Mesothelial cell of epicardium (in vitro differentiated cells): ENCODE measurements at regions not wholly inside any gene's neighbourhood (a gene's known extent, or its start where the extent isn't known, plus 50 kb on each side); places are given as distances from the start of the nearest gene placed in this dataset.

Source experiments
- DNase-seq, 2 experiments: peaks; one replicate each; pipeline ENCODE4 v3.0.0; 2021; ENCODE audit warnings: low spot score in 2 of 2; ENCODE audit not compliant: unreplicated experiment in 2 of 2
- H3K27ac Mint-ChIP-seq: 2 replicates; pipeline ENCODE4 v1.8.0; 2021; ENCODE audit warnings: mixed read lengths
- H3K27me3 Mint-ChIP-seq: 2 replicates; pipeline ENCODE4 v1.8.0; 2021; ENCODE audit warnings: low read depth, mixed read lengths
- H3K36me3 Mint-ChIP-seq: 2 replicates; pipeline ENCODE4 v1.8.0; 2021; ENCODE audit warnings: mixed read lengths
- H3K4me1 Mint-ChIP-seq: 2 replicates; pipeline ENCODE4 v1.8.0; 2021; ENCODE audit warnings: mixed read lengths
- H3K4me3 Mint-ChIP-seq: 2 replicates; pipeline ENCODE4 v1.8.0; 2021; ENCODE audit warnings: mild to moderate bottlenecking, moderate library complexity, mixed read lengths
- H3K9me3 Mint-ChIP-seq: 2 replicates; pipeline ENCODE4 v1.8.0; 2021; ENCODE audit warnings: mixed read lengths
- CTCF ChIP-seq: fragments of 200-600 bp; sonication (generic); IDR thresholded peaks from one replicate; pipeline ENCODE4 v1.5.0; 2021; ENCODE audit warnings: antibody characterized with exemption; ENCODE audit not compliant: unreplicated experiment

DNA sequence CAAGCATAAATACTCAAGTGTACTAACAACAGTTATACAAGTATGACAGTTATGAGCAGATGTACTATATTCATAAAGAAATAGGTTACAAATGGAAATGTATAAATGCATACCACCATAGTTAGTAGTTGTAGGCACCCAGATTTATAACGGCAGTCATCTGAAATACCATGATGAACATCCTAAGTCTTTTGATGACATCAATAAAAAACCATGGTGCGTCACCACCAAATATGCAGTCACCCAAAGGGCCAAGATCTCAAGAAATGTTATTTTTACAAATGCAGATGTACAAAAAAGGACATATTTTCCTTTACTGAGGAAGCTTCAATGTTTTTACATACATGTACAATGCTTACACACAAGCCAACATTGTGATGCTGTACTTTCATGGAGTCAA, 70.8 kb upstream of the XPA start:
- H3K27me3 Mint-ChIP-seq = peaks cover 57% of the 10 kb centered on the region
- H3K27ac Mint-ChIP-seq = no peak overlapping the region
- peaks cover 3% of the 10 kb centered on the region for H3K4me1 Mint-ChIP-seq
- DNase-seq = no peak
- TF ChIP-seq CTCF = no peak
- no peak overlapping the region for H3K4me3 Mint-ChIP-seq
- H3K36me3 Mint-ChIP-seq = no peaks in the 10 kb centered on the region
- no peaks in the 10 kb centered on the region for H3K9me3 Mint-ChIP-seq

GRCh38 chr9:97768746-97769145, 71.6 kb upstream of the XPA start:
- TF ChIP-seq CTCF = no peak
- H3K9me3 Mint-ChIP-seq = no peaks in the 10 kb centered on the region
- H3K4me1 Mint-ChIP-seq = peaks cover 3% of the 10 kb centered on the region
- no peak for DNase-seq
- H3K27me3 Mint-ChIP-seq = peaks cover 59% of the 10 kb centered on the region
- no peak overlapping the region for H3K4me3 Mint-ChIP-seq
- no peaks in the 10 kb centered on the region for H3K36me3 Mint-ChIP-seq
- no peak overlapping the region for H3K27ac Mint-ChIP-seq

- no peak for TF ChIP-seq CTCF
- Mint-ChIP-seq H3K27ac (no peak overlapping the region), H3K4me3 (no peak overlapping the region), H3K9me3 (no peaks in the 10 kb centered on the region), H3K27me3 (peaks cover 62% of the 10 kb centered on the region), H3K36me3 (no peaks in the 10 kb centered on the region), H3K4me1 (peaks cover 3% of the 10 kb centered on the region)
- DNase-seq = no peak
Measured at GRCh38 chr9:97769208-97769607, 72.1 kb upstream of the XPA start.

GRCh38 chr9:97770808-97771372, 73.8 kb upstream of the XPA start:
- H3K4me3 Mint-ChIP-seq = no peak overlapping the region
- no peak for TF ChIP-seq CTCF
- H3K36me3 Mint-ChIP-seq = no peaks in the 10 kb centered on the region
- no peak for DNase-seq
- H3K27me3 Mint-ChIP-seq = peaks cover 59% of the 10 kb centered on the region
- no peak overlapping the region for H3K27ac Mint-ChIP-seq
- H3K9me3 Mint-ChIP-seq = no peaks in the 10 kb centered on the region
- H3K4me1 Mint-ChIP-seq = peaks cover 3% of the 10 kb centered on the region

DNA sequence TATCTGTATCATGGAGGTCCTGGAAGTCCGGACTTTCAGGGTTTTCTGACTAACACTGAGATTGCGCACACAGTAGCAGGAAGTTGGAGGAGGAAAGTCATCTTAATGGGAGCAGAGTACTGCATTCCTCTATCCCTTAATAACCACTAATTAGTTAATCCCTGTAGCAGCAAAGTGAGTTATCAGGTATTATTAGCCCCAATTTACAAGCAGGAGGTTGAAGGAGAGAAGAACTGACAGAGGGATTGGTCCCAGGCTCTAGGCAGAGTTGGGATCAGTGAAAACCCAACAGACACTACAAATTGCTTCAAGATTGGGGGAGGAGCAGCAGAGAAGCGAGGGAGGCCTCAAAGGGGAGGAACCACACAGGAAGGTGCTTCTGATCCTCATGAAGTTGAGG, 74.5 kb upstream of the XPA start:
- Mint-ChIP-seq H3K9me3 (no peaks in the 10 kb centered on the region), H3K36me3 (no peaks in the 10 kb centered on the region), H3K4me3 (no peak overlapping the region), H3K27ac (no peak overlapping the region), H3K27me3 (peaks cover 54% of the 10 kb centered on the region), H3K4me1 (peaks cover 3% of the 10 kb centered on the region)
- TF ChIP-seq CTCF = no peak
- DNase-seq = no peak

- Mint-ChIP-seq H3K36me3 (no peaks in the 10 kb centered on the region), H3K9me3 (peaks cover under 1% of the 10 kb centered on the region), H3K27ac (no peak overlapping the region), H3K4me3 (no peak overlapping the region), H3K27me3 (peaks cover 54% of the 10 kb centered on the region), H3K4me1 (peaks cover 3% of the 10 kb centered on the region)
- DNase-seq = no peak
- no peak for TF ChIP-seq CTCF
Measured at GRCh38 chr9:97772145-97772544, 75.0 kb upstream of the XPA start.
